ENCODE measurements at regions not wholly inside any gene's neighbourhood (a gene's known extent, or its start where the extent isn't known, plus 50 kb on each side); places are given as distances from the start of the nearest gene placed in this dataset.

- DNase-seq (ENCODE audit: low read depth) = no peak
Observed at GRCh38 chr11:15485432-15485831, 370.7 kb downstream of the INSC start.

GRCh38 chr11:15489281-15489680 lies 374.6 kb downstream of the INSC start:
- no peak for DNase-seq (ENCODE audit: low read depth)

GRCh38 chr11:15490535-15490934 lies 375.8 kb downstream of the INSC start:
- no peak for DNase-seq (ENCODE audit: low read depth)

- DNase-seq (ENCODE audit: low read depth) = no peak
Observed at GRCh38 chr11:15493066-15493465, 378.3 kb downstream of the INSC start.

GRCh38 chr11:15493921-15494620 lies 379.3 kb downstream of the INSC start:
- DNase-seq (ENCODE audit: low read depth) = no peak

GRCh38 chr11:15494740-15495139 lies 380.0 kb downstream of the INSC start:
- DNase-seq (ENCODE audit: low read depth) = no peak

- DNase-seq (ENCODE audit: low read depth) = no peak
Observed at GRCh38 chr11:15495462-15495861, 380.7 kb downstream of the INSC start.

GRCh38 chr11:15497366-15497765 lies 382.6 kb downstream of the INSC start:
- DNase-seq (ENCODE audit: low read depth) = no peak

GRCh38 chr11:15499674-15500073 lies 385.0 kb downstream of the INSC start:
- no peak for DNase-seq (ENCODE audit: low read depth)

- DNase-seq (ENCODE audit: low read depth) = no peak
Observed at GRCh38 chr11:15500643-15501042, 385.9 kb downstream of the INSC start.

- no peak for DNase-seq (ENCODE audit: low read depth)
Observed at GRCh38 chr11:15501566-15501965, 386.8 kb downstream of the INSC start.

GRCh38 chr11:15505155-15505554 lies 390.4 kb downstream of the INSC start:
- no peak for DNase-seq (ENCODE audit: low read depth)

- no peak for DNase-seq (ENCODE audit: low read depth)
Observed at GRCh38 chr11:15507592-15507991, 392.9 kb downstream of the INSC start.

GRCh38 chr11:15509082-15509481 lies 394.4 kb downstream of the INSC start:
- DNase-seq (ENCODE audit: low read depth) = no peak

- DNase-seq (ENCODE audit: low read depth) = no peak
Observed at GRCh38 chr11:15519124-15519791, 404.5 kb downstream of the INSC start.

- DNase-seq (ENCODE audit: low read depth) = no peak
Observed at GRCh38 chr11:15519911-15520310, 405.2 kb downstream of the INSC start.

GRCh38 chr11:15523543-15523942 lies 408.8 kb downstream of the INSC start:
- no peak for DNase-seq (ENCODE audit: low read depth)

GRCh38 chr11:15525582-15525981 lies 410.9 kb downstream of the INSC start:
- no peak for DNase-seq (ENCODE audit: low read depth)

- no peak for DNase-seq (ENCODE audit: low read depth)
Observed at GRCh38 chr11:15526032-15526431, 411.3 kb downstream of the INSC start.

GRCh38 chr11:15526859-15527450 lies 412.2 kb downstream of the INSC start:
- DNase-seq (ENCODE audit: low read depth) = no peak

GRCh38 chr11:15532432-15532831 lies 417.7 kb downstream of the INSC start:
- DNase-seq (ENCODE audit: low read depth) = no peak

- DNase-seq (ENCODE audit: low read depth) = no peak
Observed at GRCh38 chr11:15534266-15534665, 419.5 kb downstream of the INSC start.

GRCh38 chr11:15535414-15535813 lies 420.7 kb downstream of the INSC start:
- DNase-seq (ENCODE audit: low read depth) = no peak

- DNase-seq (ENCODE audit: low read depth) = no peak
Observed at GRCh38 chr11:15536438-15536837, 421.7 kb downstream of the INSC start.

All from non-pigmented ciliary epithelial cell (primary cell).